NCI-H1436 treated with DMSO at 0.1 percent for 48 hours (cell line): ENCODE measurements at regions not wholly inside any gene's neighbourhood (a gene's known extent, or its start where the extent isn't known, plus 50 kb on each side); places are given as distances from the start of the nearest gene placed in this dataset.
"Not testable (repeated sequence)": the region's sequence is repeated elsewhere in the genome, so short reads cannot be mapped to it uniquely, and the experiment has no call there.

Source experiments
- DNase-seq: peaks from one replicate; lab custom pipeline; 2025; lab: John Stamatoyannopoulos, UW

GRCh38 chr5:72588640-72589039 is 81.4 kb upstream of the ZNF366 start:
- no peak for DNase-seq

GRCh38 chr5:72587661-72588308 is 80.6 kb upstream of the ZNF366 start:
- no peak for DNase-seq

GRCh38 chr5:72586788-72587530 is 79.7 kb upstream of the ZNF366 start:
- DNase-seq = no peak

GRCh38 chr5:72584466-72584865 is 77.3 kb upstream of the ZNF366 start:
- no peak for DNase-seq

DNA sequence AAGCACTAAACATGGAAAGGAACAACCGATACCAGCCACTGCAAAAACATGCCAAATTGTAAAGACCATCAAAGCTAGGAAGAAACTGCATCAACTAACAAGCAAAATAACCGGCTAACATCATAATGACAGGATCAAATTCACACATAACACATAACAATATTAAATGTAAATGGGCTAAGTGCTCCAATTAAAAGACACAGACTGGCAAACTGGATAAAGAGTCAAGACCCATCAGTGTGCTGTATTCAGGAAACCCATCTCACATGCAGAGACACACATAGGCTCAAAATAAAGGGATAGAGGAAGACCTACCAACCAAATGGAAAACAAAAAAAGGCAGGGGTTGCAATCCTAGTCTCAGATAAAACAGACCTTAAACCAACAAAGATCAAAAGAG is 72.1 kb upstream of the ZNF366 start:
- DNase-seq = not testable (repeated sequence)

DNA sequence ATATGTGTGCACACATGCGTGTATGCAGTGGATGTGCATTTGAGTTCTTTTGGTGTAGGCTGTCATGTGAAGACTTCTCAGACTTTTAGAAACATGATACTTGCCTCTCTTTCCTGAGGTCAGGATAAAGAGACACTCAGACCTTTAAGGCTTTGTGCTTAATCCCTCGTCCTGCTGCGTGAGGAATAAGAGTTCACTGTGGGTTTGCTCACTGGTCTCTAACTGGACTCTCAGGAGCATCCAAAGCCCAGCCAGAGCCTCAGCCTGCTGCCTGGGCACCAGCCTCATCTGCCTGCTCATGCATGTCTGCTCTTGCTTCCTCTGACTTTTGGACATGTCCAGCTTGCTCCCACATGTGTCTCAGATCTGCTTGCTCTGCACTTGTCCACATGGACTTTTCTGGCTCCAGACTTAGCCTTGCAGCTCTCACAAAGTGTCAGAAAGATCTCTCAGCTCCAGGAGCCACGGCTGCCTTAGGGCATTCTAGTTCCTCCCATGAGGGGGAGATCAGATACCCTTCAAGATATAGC is 65.1 kb upstream of the ZNF366 start:
- DNase-seq = no peak

- no peak for DNase-seq
These were observed 62.3 kb upstream of the ZNF366 start for GRCh38 chr5:72569408-72569944.

DNA sequence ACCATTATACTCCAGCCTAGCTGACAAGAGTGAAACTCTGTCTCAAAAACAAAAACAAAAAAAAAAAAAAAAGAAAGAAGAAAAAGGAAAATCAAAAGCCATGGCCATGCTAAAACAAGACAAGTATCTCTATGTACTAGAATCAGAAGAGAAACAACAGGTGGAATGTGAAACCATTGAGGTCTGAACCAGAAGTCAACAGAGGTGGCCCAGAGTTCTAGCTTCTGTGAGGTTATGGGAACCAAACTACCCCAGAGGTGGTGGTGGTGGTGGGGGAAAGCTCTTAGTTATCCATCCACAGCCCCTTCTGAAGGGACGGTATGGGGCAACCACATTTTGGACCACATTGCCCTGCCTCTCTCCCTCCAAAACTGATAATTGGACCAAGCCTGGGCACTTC is 59.5 kb upstream of the ZNF366 start:
- no peak for DNase-seq

DNA sequence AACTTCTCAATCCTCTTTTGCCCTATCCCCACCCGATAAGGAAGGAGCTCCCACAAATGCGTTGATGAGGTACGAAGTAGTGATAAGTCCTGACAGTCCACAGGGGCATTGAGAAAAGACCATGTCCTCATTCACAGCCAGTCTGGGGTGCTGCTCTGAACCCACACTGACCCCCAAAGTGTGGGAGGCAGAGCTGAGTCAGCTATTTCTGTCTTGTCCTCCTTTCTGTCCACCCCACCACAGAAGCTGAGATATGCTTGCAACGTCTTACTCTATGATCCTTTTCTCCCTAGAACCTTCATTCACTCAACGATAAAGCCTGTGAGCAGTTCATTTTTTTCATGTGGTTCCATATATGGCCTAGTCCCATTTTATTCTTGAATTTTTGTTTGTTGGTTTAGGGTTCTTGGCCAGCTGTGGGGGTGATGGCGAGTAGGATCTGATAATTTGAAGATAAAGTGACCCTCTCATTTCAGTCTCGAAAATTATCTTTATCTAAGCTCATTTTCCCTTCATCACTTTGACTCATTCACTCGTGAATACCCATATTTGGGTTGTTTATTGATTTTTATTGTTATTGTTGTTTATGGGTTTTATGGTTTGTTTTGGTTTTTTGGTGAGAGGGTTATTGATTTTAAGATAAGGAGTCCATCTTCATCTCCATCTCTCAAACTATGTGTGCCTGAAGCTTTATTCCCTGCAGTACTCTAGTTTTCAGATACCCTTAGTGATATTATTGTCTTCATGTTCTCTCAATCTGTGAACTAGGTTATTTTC is 58.5 kb upstream of the ZNF366 start:
- no peak for DNase-seq

DNA sequence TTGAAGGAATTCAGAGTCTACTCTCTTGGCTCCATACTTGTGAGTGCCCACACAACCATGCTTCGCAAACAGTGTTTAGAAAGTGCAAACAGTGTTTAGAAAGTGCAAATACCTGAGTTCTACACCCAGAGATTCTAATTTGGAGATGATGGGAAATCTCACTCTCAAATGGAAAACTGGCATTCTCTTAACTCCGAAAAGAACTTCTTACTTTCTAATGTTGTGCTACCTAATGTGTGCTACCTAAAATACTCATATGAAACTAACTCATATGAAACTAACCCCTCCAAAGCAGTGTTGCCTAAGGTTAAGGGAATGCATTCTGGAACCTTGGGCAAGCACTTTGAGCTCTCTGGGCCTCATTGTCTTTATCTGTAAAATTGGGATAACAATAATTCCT is 55.5 kb upstream of the ZNF366 start:
- DNase-seq = no peak

GRCh38 chr5:72561148-72561972 is 54.1 kb upstream of the ZNF366 start:
- DNase-seq = no peak

DNA sequence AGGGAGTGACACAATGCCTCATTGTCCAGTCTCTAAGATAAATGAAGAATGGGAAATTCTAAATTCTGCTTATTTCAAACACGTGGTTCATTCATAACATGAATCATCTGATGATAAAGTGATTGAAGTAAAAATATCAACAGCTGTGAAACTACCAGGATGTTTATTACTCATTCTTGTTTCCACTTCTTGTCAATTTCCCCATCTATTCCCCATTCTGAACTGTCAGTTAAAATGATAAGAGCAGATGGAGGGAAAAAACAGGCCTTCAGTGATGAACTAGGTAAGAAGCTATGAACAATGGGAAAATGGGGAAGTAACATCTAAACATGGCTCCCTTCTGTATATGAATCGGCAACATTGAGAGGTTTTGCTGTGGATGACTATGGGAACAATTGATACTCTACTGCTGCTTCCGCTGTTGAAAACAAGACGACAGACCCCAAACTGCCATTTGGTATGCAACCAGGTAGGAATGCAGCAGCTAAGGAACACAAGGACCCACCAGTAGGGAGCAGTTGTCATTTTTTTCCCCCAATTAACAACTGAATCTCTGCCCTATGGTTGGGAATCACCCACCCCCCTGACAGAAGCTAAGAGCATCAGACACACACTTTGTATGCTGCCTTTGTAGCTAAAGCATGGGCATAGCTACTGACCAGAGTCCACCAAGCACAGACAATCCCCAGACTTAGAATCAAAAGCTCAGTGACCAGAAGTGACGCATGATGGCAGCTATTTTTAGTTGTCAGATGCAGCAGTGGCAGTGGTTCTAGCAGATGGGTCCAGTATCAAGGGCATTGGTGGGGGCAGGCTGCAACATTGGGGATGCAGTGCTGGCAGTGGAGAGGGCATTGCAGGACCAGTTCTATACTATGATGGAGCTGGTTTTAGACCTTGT is 52.9 kb upstream of the ZNF366 start:
- no peak for DNase-seq

GRCh38 chr5:72558383-72558782 is 51.2 kb upstream of the ZNF366 start:
- no peak for DNase-seq

DNA sequence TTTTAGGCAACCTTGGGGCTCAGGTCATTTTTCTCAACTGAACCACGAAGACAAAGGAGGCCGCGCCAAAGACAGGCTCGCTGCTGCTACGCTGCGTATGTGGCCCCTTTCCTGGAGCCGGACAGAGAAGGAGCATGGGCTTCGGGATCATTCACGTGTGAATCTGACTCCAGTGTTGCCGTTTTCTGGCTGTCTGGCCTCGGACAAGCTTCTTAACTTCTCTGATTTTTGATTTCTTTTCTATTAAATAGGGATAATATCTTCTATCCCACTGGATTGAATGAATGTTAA is 50.8 kb upstream of the ZNF366 start:
- DNase-seq = no peak

DNA sequence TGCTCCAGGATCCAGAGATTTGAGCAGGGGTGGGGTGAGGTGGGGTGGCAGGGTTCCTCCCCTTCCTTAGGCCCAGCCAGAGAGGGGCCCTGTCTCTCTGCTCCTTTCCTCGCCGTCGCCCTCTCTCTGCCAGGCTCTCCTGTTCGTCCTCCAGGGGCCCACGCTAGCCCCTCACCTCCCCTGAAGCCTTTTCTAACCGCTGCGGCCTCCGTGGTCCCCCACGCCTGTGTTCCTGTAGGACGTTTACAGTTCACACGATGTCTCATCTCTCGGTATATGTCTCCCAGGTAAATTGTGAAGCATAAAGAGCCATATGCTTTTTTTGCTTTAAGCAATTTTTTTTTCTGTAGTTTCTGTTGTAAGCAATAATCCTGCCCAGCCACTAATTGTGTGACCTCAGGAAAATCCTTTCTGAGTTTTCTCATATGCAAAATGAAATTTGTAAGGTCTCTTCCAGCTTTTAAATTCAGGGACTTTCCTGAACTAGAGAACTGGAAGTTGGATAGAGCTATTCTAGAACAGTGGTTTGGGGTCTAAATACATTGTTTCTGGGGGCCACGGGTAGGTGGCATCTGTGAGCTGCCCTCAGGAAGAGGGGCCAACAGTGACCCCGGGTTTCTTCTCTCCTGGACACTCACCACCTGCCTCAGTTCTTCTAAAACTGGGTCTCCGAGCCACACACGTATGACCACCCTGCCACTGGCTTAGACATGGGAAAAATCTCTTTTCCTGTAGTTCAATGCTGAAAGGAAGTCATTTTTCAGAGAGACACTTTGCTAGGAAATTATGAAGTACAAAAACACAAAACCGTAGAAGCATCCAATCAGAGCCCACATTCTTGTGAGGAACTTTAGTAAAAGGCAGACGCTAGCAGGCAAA is 50.2 kb upstream of the ZNF366 start:
- DNase-seq = no peak
